ENCODE measurements at regions not wholly inside any gene's neighbourhood (a gene's known extent, or its start where the extent isn't known, plus 50 kb on each side); places are given as distances from the start of the nearest gene placed in this dataset.
"Not testable (repeated sequence)": the region's sequence is repeated elsewhere in the genome, so short reads cannot be mapped to it uniquely, and the experiment has no call there.

- no peak for DNase-seq (ENCODE audit: low read depth)
These were observed 85.9 kb downstream of the ACTBL2 start for GRCh38 chr5:57396701-57397100.

DNA sequence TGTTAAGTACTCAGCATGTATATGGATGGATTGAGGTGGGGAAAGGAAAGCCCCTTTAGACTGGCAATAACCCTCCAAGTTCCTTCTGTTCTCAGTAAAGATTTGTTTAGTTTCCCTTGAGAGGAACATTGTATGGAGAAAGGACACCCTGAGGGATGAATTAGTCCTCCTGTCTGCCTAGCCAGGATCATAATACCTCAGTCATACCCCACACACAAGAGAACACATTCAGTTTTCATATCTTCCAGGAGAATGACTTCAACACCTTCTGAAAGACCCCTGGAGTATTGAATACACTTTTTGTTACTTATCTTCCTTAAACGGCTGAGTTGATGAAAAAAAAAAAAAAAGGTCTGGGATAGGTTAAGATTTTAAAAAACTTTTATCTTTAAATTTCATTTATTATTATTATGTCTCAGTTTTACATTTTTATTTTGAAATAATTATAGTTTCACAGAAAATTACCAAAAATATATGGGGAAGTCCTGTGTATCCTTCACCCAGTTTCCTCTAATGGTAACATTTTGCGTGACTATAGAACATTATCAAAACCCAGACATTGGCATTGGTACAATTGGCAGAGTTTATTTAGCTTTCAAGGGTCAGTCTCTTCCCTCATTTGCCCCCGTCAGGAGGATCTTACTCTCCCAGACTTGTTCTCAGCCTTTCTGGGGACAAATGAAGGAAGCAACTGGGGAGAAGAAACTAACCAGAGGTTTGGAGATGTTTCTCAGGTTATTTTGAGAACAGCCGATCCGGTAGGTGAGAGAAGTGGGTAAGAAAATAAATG is 88.0 kb downstream of the ACTBL2 start:
- peak; percentile 84 for DNase-seq (ENCODE audit: low read depth)

- peak; percentile 46 for DNase-seq (ENCODE audit: low read depth)
These were observed 95.7 kb downstream of the ACTBL2 start for GRCh38 chr5:57386958-57387357.

- peak; percentile 95 for DNase-seq (ENCODE audit: low read depth)
These were observed 99.3 kb downstream of the ACTBL2 start for GRCh38 chr5:57383093-57383861.

GRCh38 chr5:57382655-57383054 is 100.0 kb downstream of the ACTBL2 start:
- DNase-seq (ENCODE audit: low read depth) = no peak

DNA sequence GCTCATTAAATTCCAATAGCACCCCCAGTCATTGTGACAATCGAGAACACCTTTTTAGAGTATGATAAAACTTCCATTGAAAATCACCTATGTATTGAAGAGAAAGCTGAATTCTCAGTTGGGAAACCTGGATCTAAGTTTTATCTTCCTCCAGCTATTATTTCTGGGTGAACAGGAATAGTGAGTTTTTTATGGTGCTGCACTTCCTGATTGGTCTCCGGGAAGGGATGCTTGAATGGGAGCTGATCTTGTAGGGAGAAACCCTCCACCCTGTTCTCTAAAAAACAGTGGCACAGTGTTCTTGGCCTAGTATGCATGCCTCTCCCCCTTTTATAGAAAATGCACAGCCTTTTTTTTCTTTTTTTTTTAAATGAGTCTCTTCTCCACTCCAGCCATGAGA is 112.2 kb downstream of the ACTBL2 start:
- DNase-seq (ENCODE audit: low read depth) = no peak

DNA sequence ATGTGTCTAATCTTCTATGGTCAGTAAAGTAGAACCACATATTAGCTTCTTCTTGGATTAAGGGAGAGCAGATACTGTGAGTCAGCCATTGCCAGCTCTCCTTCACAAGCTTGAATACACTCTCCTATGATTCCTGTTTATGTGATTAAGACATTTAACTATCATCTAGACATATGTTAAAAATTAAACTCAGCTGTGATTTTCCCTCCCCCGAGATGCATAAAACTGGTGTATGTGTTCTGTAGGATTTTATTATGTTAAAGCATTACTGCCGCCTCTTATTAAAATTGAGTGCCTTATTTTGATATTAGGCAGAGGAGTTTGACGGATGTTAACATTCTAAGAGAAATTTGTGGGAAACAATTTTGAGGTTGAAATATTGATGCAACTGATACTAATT is 114.6 kb downstream of the ACTBL2 start:
- DNase-seq (ENCODE audit: low read depth) = peak; percentile 26

DNA sequence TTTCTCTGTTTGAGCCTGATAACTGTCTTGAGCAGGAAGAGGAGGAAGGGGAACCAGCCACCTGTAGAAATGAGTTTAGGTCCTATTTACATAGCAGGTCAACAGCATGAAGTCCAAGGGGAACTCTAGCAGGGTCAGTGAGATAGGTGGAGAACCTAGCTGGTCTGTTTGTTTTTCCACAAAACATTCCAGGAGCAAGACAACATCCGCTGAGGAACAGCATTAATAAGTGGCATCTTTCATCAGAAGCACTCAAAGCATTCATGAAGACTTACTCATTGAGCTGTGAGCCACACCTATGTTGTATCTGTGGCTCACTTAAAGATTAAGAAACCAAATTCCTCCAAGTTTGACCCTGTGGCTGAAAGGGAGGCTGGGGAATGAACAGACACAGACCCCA is 115.9 kb downstream of the ACTBL2 start:
- DNase-seq (ENCODE audit: low read depth) = peak; percentile 47

DNA sequence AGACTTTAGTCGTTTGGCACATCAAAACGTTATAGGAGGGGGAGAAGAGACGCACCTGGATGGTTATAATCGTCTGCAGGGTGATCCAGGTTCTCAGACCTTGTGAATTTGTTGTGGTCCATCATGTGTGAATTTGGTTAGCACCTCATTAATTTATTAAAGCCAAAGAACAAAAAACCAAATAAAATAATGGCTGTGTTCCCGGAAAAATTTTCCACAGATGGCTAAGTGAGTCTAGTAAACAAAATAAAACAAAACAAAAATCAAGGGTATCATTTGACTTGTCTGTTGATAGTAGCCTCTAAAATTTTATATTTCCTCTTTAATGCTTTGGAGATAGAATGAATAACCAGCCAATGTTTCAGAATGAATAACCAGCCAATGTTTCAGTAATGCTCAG is 119.7 kb downstream of the ACTBL2 start:
- no peak for DNase-seq (ENCODE audit: low read depth)

- no peak for DNase-seq (ENCODE audit: low read depth)
These were observed 121.7 kb downstream of the ACTBL2 start for GRCh38 chr5:57360871-57361270.

DNA sequence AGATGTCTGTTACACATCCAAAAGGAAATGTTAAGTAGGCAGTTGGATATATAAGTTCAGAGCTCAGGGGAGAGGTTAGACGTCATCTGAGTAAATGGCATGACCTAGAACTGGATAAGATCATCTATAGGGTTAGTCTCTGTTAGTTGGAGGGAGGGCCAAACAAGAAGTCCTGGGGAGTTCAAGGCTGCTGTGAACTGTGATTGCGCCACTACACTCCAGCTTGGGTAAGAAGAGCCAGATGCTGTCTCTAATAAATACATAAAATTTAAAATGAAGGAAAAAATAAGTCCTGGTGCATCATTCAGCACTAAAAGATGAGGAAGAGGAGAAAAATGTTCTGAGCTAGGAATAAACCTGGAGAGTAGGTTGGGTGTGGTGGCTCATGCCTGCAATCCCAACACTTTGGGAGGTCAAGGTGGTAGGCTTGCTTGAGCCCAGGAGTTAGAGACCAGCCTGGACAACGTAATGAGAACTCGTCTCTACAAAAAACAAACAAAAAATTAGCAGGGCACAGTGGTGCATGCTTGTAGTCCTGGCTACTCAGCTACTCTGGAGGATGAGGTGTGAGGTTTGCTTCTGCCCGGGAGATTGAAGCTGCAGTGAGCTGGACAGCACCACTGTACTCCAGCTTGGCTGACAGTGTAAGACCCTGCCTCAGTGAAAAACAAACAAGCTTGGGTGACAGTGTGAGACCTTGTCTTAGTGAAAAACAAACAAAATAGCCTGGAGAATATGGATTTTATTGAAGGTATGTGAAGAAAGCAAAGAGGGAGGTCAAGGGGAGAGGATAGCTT is 123.6 kb downstream of the ACTBL2 start:
- no peak for DNase-seq (ENCODE audit: low read depth)

DNA sequence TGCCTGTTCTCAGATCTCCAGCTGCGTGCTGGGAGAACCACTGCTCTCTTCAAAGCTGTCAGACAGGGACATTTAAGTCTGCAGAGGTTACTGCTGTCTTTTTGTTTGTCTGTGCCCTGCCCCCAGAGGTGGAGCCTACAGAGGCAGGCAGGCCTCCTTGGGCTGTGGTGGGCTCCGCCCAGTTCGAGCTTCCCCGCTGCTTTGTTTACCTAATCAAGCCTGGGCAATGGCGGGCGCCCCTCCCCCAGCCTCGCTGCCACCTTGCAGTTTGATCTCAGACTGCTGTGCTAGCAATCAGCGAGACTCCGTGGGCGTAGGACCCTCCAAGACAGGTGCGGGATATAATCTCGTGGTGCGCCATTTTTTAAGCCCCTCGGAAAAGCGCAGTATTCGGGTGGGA is 125.8 kb downstream of the ACTBL2 start:
- not testable (repeated sequence) for DNase-seq (ENCODE audit: low read depth)

DNA sequence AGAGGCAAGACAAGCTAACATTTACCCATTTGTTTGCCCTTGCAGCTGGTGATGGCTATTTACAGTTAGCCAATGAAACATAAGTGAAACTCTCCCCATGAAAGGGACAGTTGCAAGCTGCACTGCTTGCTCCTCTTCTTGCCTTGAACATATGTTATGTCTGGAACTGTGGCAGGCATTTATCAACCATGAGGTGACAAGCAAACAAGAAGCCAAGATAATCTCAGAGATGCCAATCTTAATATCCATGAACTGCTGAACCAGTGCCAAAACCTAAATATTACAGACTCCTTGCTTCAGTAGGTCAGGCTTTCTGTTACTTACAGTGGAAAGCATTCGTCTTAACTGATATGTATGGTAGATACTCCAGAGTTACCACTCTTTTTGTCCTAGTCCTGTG is 133.4 kb downstream of the ACTBL2 start:
- DNase-seq (ENCODE audit: low read depth) = peak; percentile 69

GRCh38 chr5:57348376-57349140 is 134.1 kb downstream of the ACTBL2 start:
- DNase-seq (ENCODE audit: low read depth) = no peak

DNA sequence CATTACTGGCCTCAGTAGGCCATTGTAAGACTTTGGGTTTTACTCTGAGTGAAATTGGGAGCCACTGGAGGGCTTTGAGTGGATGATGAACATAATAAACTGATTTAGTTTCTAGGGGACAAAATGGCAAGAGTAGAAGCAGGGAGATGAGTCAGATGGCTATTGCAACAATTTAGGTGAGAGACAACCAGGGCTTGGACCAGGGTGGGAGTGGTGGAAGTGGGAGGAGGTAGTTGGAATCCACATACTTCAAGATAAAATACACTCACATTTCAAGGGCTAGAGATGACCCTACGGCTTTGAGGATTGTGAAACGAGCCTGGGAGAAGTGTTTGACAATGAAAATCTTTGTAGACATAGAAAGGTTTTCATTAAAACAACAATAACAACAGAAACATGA is 136.3 kb downstream of the ACTBL2 start:
- DNase-seq (ENCODE audit: low read depth) = no peak

GRCh38 chr5:57341380-57341979 is 141.1 kb downstream of the ACTBL2 start:
- DNase-seq (ENCODE audit: low read depth) = no peak

- DNase-seq (ENCODE audit: low read depth) = no peak
These were observed 141.9 kb downstream of the ACTBL2 start for GRCh38 chr5:57340681-57341080.

DNA sequence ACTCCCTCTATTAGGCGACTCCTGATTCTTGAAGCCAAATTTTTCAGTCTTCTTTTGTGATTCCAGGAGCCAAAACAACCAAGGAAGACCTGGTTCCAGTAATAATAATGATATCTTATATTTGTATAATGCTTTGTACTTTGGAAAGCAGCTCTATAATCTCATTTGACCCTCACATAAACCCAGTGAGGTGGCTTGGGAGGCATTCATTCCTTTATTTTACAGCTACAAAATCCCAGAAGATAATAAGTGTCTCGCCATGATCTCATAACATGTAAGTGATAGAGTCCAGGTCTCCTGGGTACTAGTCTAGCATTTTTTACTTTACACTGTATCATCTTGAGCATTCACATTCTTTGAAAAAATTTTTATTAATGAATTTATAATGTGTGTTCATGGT is 143.1 kb downstream of the ACTBL2 start:
- DNase-seq (ENCODE audit: low read depth) = no peak

DNA sequence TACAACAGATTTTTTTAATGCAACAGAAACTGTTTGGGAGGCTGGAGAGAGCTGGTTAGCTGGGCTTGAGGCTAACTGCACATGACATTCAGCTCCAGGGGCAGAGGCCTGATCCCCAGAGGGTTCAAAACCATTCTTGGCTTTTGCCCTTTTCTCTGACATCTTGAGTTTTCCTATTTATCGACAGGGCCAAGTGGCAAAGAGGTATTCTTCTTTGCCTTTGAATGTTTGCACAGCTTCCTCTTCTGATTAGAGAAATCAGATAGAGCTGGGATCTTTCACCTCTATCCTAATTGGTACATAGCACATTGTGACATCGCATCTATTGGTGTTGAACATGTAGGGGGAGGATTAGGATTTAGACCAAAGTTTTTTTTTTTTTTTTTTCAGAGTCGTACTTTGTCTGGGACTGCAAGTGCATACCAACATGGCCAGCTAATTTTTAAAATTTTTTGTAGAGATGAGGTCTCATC is 143.7 kb downstream of the ACTBL2 start:
- no peak for DNase-seq (ENCODE audit: low read depth)

DNA sequence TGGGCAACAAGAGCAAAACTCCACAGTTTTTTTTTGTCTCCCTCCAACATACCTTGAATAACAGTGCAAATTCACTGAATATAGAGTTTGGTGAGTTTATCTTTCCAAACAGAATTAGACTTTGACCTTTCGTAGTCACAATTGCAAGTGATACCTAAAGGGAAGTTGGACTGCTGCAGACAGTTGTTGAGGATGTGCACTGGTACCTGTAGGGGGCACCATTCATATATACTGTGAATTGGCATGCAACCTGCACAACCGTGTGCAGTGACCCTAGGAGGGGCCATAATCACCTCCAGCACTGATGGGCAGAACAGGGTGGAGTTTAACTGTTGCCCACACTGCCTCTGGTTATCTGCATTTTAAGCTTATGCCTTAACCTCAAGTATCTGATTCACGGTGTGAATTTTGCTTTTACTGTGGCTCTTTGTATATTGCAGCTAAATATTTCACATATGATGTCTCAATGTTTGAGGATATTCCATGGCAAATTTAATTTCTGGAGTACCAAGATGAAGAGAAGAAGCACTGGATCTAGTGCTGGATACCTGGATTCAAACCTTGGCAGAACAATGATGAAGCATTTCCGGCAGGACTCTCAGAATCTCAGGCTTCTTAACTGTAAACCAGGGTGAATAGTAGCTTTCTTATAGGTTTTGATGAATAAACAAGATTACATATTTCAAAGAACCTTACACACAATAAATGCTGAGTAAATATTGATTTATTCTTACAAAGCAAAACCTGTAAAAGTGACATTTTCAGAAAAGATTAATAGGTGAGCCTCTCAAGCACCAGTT is 144.3 kb downstream of the ACTBL2 start:
- peak; percentile 47 for DNase-seq (ENCODE audit: low read depth)
